PC-3 (cell line): ENCODE measurements at regions not wholly inside any gene's neighbourhood (a gene's known extent, or its start where the extent isn't known, plus 50 kb on each side); places are given as distances from the start of the nearest gene placed in this dataset.

Experiments used
- CTCF ChIP-seq: fragments of 300-600 bp; sonication (generic); conservative IDR thresholded peaks from 2 replicates; pipeline ENCODE4 v1.5.1; 2017; ENCODE audit warnings: antibody characterized with exemption, low read depth, mild to moderate bottlenecking, low read length
- EZH2 ChIP-seq: fragments of 300-600 bp; sonication (generic); IDR thresholded peaks from one replicate; pipeline ENCODE4 v1.6.1; 2017; ENCODE audit warnings: antibody characterized with exemption, mild to moderate bottlenecking, low read length; ENCODE audit not compliant: unreplicated experiment
- EZH2phosphoT487 ChIP-seq: fragments of 300-600 bp; sonication (generic); IDR thresholded peaks from 2 replicates; pipeline ENCODE4 v1.6.1; 2018; ENCODE audit warnings: mild to moderate bottlenecking, antibody characterized with exemption, low read length, borderline replicate concordance

- TF ChIP-seq CTCF (no peak), EZH2 (no peak), EZH2phosphoT487 (no peak)
These were observed 75.8 kb upstream of the SULF2 start for GRCh38 chr20:47861116-47861515.
